Karpas-422 (cell line): ENCODE measurements at regions not wholly inside any gene's neighbourhood (a gene's known extent, or its start where the extent isn't known, plus 50 kb on each side); places are given as distances from the start of the nearest gene placed in this dataset.
"Not testable (repeated sequence)": the region's sequence is repeated elsewhere in the genome, so short reads cannot be mapped to it uniquely, and the experiment has no call there.

Source experiments
- DNase-seq: peaks from one replicate; pipeline ENCODE4 v3.0.0-alpha.2; 2015
- H2AFZ ChIP-seq: fragments of 200-600 bp; sonication (generic); 2 replicates; pipeline ENCODE4 v1.6.1; 2014; ENCODE audit warnings: antibody characterized with exemption, low read length, mixed read lengths
- H3K27ac ChIP-seq: fragments of 200-600 bp; sonication (generic); 2 replicates; pipeline ENCODE4 v1.5.1; 2014; ENCODE audit warnings: mild to moderate bottlenecking, low read length, moderate library complexity
- H3K27me3 ChIP-seq: fragments of 200-600 bp; sonication (generic); 2 replicates; pipeline ENCODE4 v1.6.1; 2014; ENCODE audit warnings: low read length, mixed read lengths
- H3K36me3 ChIP-seq: fragments of 200-600 bp; sonication (generic); 2 replicates; pipeline ENCODE4 v1.6.1; 2014; ENCODE audit warnings: low read length, mixed read lengths; ENCODE audit not compliant: insufficient read depth
- H3K4me1 ChIP-seq: fragments of 200-600 bp; sonication (generic); 2 replicates; pipeline ENCODE4 v1.6.1; 2014; ENCODE audit warnings: mild to moderate bottlenecking, low read length, mixed read lengths
- H3K4me2 ChIP-seq: fragments of 200-600 bp; sonication (generic); 2 replicates; pipeline ENCODE4 v1.6.1; 2014; ENCODE audit warnings: low read length, low read depth, mild to moderate bottlenecking; ENCODE audit not compliant: poor library complexity, severe bottlenecking
- H3K4me3 ChIP-seq: fragments of 200-600 bp; sonication (generic); 2 replicates; pipeline ENCODE4 v1.5.1; 2014; ENCODE audit warnings: mild to moderate bottlenecking, antibody characterized with exemption, low read length, mixed read lengths
- H3K79me2 ChIP-seq: fragments of 200-600 bp; sonication (generic); 2 replicates; pipeline ENCODE4 v1.6.1; 2014; ENCODE audit warnings: mild to moderate bottlenecking, low read length, mixed read lengths
- H3K9ac ChIP-seq: fragments of 200-600 bp; sonication (generic); 2 replicates; pipeline ENCODE4 v1.6.0; 2014; ENCODE audit warnings: low read length
- H3K9me2 ChIP-seq: fragments of 200-600 bp; sonication (generic), shearing (Covaris generic); replicated peaks from 2 replicates; pipeline ENCODE4 v1.6.0; 2014; ENCODE audit warnings: mild to moderate bottlenecking, low read length, moderate library complexity; ENCODE audit not compliant: insufficient read depth
- H3K9me3 ChIP-seq: fragments of 300-700, 200-600 bp; sonication (generic); 2 replicates; pipeline ENCODE4 v1.6.1; 2014; ENCODE audit warnings: low read length, mixed read lengths
- H4K20me1 ChIP-seq: fragments of 200-600 bp; sonication (generic); 2 replicates; pipeline ENCODE4 v1.6.1; 2014; ENCODE audit warnings: mild to moderate bottlenecking, antibody characterized with exemption, low read length, low read depth; ENCODE audit not compliant: insufficient read depth

GRCh38 chr3:177381070-177381469 is 183.8 kb upstream of the TBL1XR1 start:
- H2AFZ ChIP-seq, result no peak overlapping the region
- no peaks in the 10 kb centered on the region for H3K9me2 ChIP-seq
- no peaks in the 10 kb centered on the region for H3K4me1 ChIP-seq
- H4K20me1 ChIP-seq, result no peaks in the 10 kb centered on the region
- H3K4me2 ChIP-seq, result no peak overlapping the region
- H3K27ac ChIP-seq, result no peak overlapping the region
- no peaks in the 10 kb centered on the region for H3K36me3 ChIP-seq
- H3K9me3 ChIP-seq, result peaks cover 4% of the 10 kb centered on the region; the same call in 1 of the 2 replicates
- no peaks in the 10 kb centered on the region for H3K79me2 ChIP-seq
- no peaks in the 10 kb centered on the region for H3K27me3 ChIP-seq
- no peak for DNase-seq
- no peak overlapping the region for H3K4me3 ChIP-seq
- H3K9ac ChIP-seq, result no peak overlapping the region

GRCh38 chr3:177382944-177383343 is 185.7 kb upstream of the TBL1XR1 start:
- no peak for DNase-seq
- no peaks in the 10 kb centered on the region; the same call in 1 of the 2 replicates for H3K9me2 ChIP-seq
- no peak overlapping the region for H3K4me2 ChIP-seq
- H3K79me2 ChIP-seq, result no peaks in the 10 kb centered on the region
- H3K9me3 ChIP-seq, result peaks cover 4% of the 10 kb centered on the region; the same call in 1 of the 2 replicates
- H3K4me1 ChIP-seq, result no peaks in the 10 kb centered on the region
- H4K20me1 ChIP-seq, result no peaks in the 10 kb centered on the region
- no peak overlapping the region for H2AFZ ChIP-seq
- H3K4me3 ChIP-seq, result no peak overlapping the region
- no peak overlapping the region for H3K9ac ChIP-seq
- H3K27me3 ChIP-seq, result no peaks in the 10 kb centered on the region
- H3K27ac ChIP-seq, result no peak overlapping the region
- no peaks in the 10 kb centered on the region for H3K36me3 ChIP-seq

GRCh38 chr3:177385186-177385585 is 187.9 kb upstream of the TBL1XR1 start:
- Histone ChIP-seq H3K9me3 (peaks cover 4% of the 10 kb centered on the region; the same call in 1 of the 2 replicates), H2AFZ (no peak overlapping the region), H3K9ac (no peak overlapping the region), H3K27ac (no peak overlapping the region), H3K9me2 (no peaks in the 10 kb centered on the region; the same call in 1 of the 2 replicates), H3K4me2 (no peak overlapping the region), H3K36me3 (no peaks in the 10 kb centered on the region), H3K79me2 (no peaks in the 10 kb centered on the region), H3K27me3 (no peaks in the 10 kb centered on the region), H4K20me1 (no peaks in the 10 kb centered on the region), H3K4me3 (no peak overlapping the region), H3K4me1 (no peaks in the 10 kb centered on the region)
- DNase-seq, result no peak

- DNase-seq, result no peak
- no peak overlapping the region for H3K4me2 ChIP-seq
- no peaks in the 10 kb centered on the region for H4K20me1 ChIP-seq
- no peak overlapping the region for H3K9ac ChIP-seq
- no peaks in the 10 kb centered on the region for H3K36me3 ChIP-seq
- H3K27ac ChIP-seq, result no peak overlapping the region
- no peaks in the 10 kb centered on the region; the same call in 1 of the 2 replicates for H3K9me2 ChIP-seq
- no peak overlapping the region for H2AFZ ChIP-seq
- no peaks in the 10 kb centered on the region for H3K4me1 ChIP-seq
- no peaks in the 10 kb centered on the region for H3K27me3 ChIP-seq
- H3K4me3 ChIP-seq, result no peak overlapping the region
- peaks cover 3% of the 10 kb centered on the region; the same call in 1 of the 2 replicates for H3K9me3 ChIP-seq
- no peaks in the 10 kb centered on the region for H3K79me2 ChIP-seq
Observed at GRCh38 chr3:177385831-177386301, 188.6 kb upstream of the TBL1XR1 start.

GRCh38 chr3:177388209-177388608 is 190.9 kb upstream of the TBL1XR1 start:
- H3K4me1 ChIP-seq, result no peaks in the 10 kb centered on the region
- H3K4me3 ChIP-seq, result no peak overlapping the region
- no peak overlapping the region for H2AFZ ChIP-seq
- H3K9me3 ChIP-seq, result no peaks in the 10 kb centered on the region
- no peak overlapping the region for H3K27ac ChIP-seq
- H3K27me3 ChIP-seq, result no peaks in the 10 kb centered on the region
- H3K9ac ChIP-seq, result no peak overlapping the region
- no peak overlapping the region for H3K4me2 ChIP-seq
- no peaks in the 10 kb centered on the region for H4K20me1 ChIP-seq
- no peaks in the 10 kb centered on the region for H3K36me3 ChIP-seq
- DNase-seq, result no peak
- H3K9me2 ChIP-seq, result no peaks in the 10 kb centered on the region; the same call in 1 of the 2 replicates
- no peaks in the 10 kb centered on the region for H3K79me2 ChIP-seq

GRCh38 chr3:177394231-177395024 is 197.1 kb upstream of the TBL1XR1 start:
- not testable (repeated sequence) for H3K9me2 ChIP-seq, H3K9ac ChIP-seq, H3K27me3 ChIP-seq, H3K79me2 ChIP-seq, H3K4me3 ChIP-seq, H3K9me3 ChIP-seq, H4K20me1 ChIP-seq, H2AFZ ChIP-seq, H3K4me2 ChIP-seq, H3K4me1 ChIP-seq, H3K27ac ChIP-seq, DNase-seq, H3K36me3 ChIP-seq

- Histone ChIP-seq H3K27ac (no peak overlapping the region), H3K27me3 (no peaks in the 10 kb centered on the region), H3K9me2 (no peaks in the 10 kb centered on the region), H3K4me2 (no peak overlapping the region), H2AFZ (no peak overlapping the region), H3K4me3 (no peak overlapping the region), H3K9me3 (no peaks in the 10 kb centered on the region), H4K20me1 (no peaks in the 10 kb centered on the region), H3K4me1 (no peaks in the 10 kb centered on the region), H3K36me3 (no peaks in the 10 kb centered on the region), H3K9ac (no peak overlapping the region), H3K79me2 (no peaks in the 10 kb centered on the region)
- no peak for DNase-seq
Observed at GRCh38 chr3:177396733-177397132, 199.5 kb upstream of the TBL1XR1 start.

GRCh38 chr3:177401375-177401774 is 204.1 kb upstream of the TBL1XR1 start:
- H3K9ac ChIP-seq, result no peak overlapping the region
- H3K9me2 ChIP-seq, result no peaks in the 10 kb centered on the region

More at GRCh38 chr3:177401375-177401774, 204.1 kb upstream of the TBL1XR1 start:
- Histone ChIP-seq H3K79me2 (no peaks in the 10 kb centered on the region), H2AFZ (no peak overlapping the region), H3K4me3 (no peak overlapping the region), H3K4me2 (no peak overlapping the region), H3K4me1 (no peaks in the 10 kb centered on the region), H3K27ac (no peak overlapping the region), H3K27me3 (no peaks in the 10 kb centered on the region), H3K9me3 (no peaks in the 10 kb centered on the region), H3K36me3 (no peaks in the 10 kb centered on the region), H4K20me1 (no peaks in the 10 kb centered on the region)
- DNase-seq, result no peak
